ENCODE measurements at regions not wholly inside any gene's neighbourhood (a gene's known extent, or its start where the extent isn't known, plus 50 kb on each side); places are given as distances from the start of the nearest gene placed in this dataset.

DNA sequence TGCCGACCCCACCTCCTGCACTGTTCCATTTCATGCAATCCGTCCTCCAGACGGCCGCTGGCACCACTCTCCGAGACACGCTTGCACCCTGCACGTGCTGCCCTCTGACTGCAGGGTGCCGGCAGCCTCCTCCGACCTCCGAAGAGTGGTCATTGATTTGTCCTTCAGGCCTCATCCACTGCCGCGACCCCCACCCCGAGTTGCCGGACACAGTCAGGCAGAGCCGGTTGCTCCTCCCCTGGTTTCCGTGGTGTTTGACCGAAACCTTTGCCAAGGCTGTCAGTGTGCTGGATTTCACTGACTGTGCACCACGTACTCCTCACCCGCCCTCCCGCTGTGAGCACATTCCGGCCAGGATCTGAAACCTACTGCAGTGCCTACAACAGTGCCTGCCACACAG is 156.4 kb upstream of the PDE10A start:
- no peak for TF ChIP-seq EZH2phosphoT487 (IDR thresholded peaks at IDR 0.05; ENCODE audit: insufficient read depth, low read depth)
- no peak for TF ChIP-seq EZH2 (IDR thresholded peaks at IDR 0.05; ENCODE audit: insufficient read depth, poor library complexity, severe bottlenecking)
